Hematopoietic multipotent progenitor cell treated with erythropoietin and hydrocortisone succinate and interleukin-3 and kit ligand, for 8 days (in vitro differentiated cells): ENCODE measurements at regions not wholly inside any gene's neighbourhood (a gene's known extent, or its start where the extent isn't known, plus 50 kb on each side); places are given as distances from the start of the nearest gene placed in this dataset.
"Not testable (repeated sequence)": the region's sequence is repeated elsewhere in the genome, so short reads cannot be mapped to it uniquely, and the experiment has no call there.

ENCODE experiments used
- DNase-seq: peaks from one replicate; pipeline ENCODE4 v3.0.0-alpha.2; 2015

DNA sequence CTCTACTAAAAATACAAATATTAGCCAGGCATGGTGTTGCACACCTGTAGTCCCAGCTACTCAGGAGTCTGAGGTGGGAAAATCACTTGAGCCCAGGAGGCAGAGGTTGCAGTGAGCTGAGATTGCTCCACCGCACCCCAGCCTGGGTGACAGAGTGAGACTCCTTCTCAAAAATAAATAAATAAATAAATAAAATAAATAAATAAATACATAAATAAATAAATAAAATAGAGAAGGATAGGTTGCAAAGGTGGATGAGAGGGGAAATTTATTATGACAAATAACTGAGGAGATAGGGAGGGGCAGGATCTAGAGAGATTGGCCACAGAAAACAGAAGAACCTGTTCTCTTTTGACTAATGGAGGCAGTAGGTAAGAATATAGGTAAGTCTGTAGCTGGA is 601.6 kb downstream of the LRRC70 start:
- not testable (repeated sequence) for DNase-seq

GRCh38 chr5:63175850-63176249 is 597.2 kb downstream of the LRRC70 start:
- no peak for DNase-seq

- no peak for DNase-seq
Measured at GRCh38 chr5:63170486-63170885, 591.9 kb downstream of the LRRC70 start.

DNA sequence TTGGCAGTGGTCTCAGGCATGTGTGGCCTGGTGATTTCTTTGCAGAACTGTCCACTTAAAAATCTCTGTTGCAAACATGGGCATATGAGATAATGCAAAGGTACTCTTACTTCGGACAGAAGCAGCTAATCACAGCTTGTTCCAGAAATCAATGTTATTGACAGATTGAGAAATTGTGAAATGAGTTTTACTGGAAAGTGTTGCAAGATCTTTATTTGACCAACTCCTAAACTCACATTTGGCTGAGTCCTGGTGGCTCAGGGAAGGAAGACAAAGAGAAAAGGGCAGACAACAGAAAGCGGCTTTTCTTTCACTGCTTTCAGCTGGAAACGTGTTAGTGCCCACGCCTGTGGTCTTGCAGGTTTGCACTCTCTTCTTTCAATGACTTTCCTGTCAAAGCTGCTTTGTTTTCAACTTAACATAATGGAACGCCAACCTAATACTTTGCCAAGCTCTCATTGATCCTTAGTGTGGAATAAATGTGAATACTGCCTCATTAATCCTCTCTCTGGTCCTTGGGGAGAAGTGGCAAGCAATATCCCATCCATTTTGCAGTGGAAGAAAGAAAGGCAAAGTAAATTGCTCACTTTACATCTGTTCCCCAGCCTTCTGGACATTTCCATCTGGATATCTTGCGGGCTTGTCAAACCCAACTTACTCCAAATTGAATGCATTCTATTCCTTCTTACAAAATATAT is 586.4 kb downstream of the LRRC70 start:
- no peak for DNase-seq

DNA sequence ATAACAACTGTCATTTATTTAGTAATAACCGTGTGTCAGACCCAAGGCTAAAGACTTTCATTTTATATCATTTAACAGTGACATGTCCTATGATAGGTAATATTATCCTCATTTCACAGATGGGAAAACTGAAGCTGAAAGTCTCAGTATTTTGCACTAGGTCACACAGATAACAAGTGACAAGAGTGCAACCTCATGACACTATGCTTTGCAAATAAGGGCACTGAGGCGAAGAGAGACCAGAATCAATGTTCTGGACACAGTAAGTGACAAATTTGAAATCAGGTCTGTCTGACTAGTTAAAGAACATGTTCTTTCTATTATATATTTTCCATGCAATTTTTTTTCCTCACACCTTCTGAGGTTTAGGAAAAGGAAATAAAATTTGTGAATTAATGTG is 585.7 kb downstream of the LRRC70 start:
- DNase-seq = no peak

DNA sequence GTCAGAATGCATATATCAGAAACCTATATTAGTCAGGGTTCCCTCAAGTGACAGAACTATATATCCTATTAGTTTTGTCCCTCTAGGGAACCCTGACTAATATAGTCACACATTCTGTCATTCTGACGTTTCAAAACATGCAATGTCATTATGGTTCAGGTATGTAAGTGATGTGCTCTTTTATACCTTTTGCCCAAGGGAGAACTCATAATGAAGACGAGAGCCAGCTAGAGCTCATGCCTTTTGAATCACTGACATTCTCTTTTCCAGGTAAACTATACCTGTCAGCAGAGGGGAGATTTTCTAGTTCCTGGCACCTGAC is 576.7 kb downstream of the LRRC70 start:
- DNase-seq = no peak

DNA sequence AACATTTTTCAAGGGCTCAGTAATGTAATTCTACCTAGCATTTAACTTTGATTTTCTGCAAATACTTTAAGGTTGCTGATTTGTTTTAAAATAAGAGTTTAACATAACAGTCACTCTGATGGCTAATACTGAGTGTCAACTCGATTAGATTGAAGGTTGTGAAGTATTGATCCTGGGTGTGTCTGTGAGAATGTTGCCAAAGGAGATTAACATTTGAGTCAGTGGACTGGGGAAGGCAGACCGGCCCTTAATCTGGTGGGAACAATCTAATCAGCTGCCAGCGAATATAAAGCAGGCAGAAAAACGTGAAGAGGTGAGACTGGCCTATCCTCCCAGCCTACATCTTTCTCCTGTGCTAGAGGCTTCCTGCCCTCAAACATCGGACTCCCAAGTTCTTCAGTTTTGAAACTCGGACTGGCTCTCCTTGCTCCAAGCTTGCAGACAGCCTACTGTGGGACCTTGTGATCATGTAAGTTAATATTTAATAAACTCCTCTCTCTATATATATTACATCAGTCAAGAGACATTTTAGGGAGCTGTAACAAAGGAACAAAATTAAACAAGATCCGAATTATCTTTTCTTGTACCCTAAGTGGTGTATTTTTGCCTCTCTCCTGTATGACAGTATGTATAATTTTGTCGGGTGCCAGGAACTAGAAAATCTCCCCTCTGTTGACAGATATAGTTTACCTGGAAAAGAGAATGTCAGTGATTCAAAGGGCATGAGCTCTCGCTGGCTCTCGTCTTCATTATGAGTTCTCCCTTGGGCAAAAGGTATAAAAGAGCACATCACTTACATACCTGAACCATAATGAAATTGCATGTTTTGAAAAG is 576.1 kb downstream of the LRRC70 start:
- DNase-seq = no peak

DNA sequence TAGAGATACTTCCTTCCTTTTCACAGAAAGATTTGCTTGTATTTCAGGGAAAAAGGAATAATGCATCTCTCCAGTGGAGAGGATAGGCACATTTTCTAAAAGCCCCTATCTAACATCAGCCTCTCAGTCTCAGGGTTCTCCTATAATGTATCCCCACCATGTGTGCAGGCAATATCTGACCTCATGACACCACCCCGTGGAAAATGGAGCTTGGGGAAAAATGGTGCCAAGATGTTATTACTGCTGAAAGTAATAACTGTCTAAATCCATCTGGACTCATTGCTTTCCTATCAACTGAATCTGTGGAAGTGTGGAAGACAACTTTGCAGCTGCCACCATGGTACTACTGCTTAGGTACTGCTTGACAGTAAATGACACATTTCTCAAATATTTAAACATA is 574.3 kb downstream of the LRRC70 start:
- DNase-seq = no peak

DNA sequence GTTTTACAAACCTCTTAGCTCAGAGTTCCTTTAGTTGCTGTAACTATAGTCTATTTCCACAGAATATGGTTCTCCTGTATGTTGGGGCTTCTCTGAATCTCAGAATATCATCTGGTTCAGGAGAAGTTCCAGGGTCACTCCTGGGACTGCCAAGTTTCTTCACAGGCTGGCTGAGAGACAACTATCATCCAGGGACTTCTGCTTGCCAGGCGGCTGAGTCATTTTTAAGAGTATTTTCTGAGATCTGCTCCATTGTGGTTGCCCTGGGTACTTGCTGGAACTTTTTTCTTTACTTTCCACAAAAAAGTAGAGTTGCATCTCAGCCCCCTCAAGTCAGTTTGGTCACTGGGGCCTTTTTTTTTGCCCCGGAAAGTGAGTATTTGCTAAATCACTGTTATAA is 566.5 kb downstream of the LRRC70 start:
- no peak for DNase-seq

GRCh38 chr5:63141591-63141990 is 563.0 kb downstream of the LRRC70 start:
- no peak for DNase-seq

- no peak for DNase-seq
Measured at GRCh38 chr5:63135291-63135690, 556.7 kb downstream of the LRRC70 start.

GRCh38 chr5:63131626-63132285 is 553.1 kb downstream of the LRRC70 start:
- DNase-seq = no peak

DNA sequence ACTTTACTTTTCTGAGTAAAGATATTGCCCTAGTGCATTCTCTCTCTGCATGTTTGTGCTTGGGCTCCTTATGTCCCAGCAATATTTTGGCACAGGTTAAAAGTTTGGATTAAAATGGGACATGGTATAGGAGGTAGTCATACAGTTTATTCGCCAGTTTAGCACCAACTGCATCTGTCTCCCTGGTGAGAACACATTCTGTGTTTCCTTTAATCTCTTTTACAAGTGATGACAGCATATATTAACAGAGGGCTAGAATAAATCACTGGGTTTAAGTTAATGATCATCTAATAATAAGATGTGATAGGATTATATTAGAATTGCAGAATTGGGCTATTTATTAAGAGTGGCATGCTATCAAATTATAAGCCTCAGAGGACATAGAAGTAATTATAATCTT is 550.1 kb downstream of the LRRC70 start:
- no peak for DNase-seq

GRCh38 chr5:63128018-63128417 is 549.4 kb downstream of the LRRC70 start:
- no peak for DNase-seq

DNA sequence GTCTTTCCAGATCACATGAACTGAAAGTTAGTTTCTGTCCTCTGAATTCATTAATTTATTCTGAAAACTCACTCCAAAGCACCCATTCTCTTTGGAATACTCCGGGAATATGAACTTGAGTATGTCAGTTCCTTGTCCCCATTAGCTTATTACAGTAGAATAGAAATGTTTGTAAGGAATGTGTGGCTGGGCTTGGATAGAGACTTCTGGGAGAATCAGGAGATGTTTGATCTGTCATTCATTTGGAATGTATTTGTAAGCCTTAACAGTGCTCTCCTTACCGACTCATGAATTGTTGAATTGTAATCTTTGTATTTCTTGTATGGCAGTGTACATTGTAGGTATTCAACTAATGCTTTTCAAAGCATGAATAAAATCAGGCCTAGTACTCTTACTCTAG is 548.4 kb downstream of the LRRC70 start:
- DNase-seq = no peak

DNA sequence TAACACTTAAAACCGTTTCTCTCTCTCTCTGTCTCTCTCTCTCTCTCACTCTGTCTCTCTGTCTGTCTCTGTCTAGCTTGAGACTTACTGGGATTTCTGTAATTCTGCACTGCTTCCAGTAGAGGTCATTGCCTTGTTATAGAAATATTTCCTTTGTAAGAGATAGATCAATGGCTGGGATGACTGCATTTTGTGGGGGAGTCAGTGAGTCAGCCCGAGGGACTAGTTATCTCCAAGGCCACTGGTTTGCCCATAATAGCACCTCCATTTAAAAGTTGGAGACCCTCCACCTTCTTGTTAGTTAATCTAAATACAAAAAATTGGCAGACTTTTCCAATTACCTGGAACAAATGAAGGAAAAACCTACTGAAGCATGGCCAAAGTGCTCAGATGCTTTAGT is 547.2 kb downstream of the LRRC70 start:
- DNase-seq = peak; percentile 50

DNA sequence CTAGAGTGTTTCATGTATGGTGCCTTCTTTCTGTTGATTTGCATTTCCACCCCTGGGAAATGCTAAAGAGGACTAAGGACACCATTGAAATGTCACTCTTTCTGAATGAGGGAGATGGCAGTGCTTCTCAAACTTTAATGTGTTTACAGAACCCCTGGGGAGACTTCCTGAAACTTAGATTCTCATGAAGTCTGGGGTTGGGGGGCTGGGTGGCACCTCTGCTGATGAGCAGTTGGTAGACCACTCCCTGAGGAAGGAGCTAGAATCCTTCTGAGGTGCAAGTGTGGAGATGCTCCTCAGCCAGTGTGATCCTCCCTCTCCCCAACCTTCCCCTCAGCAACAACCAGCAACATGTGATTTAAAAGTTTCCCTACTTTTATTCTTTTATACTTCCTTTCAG is 546.8 kb downstream of the LRRC70 start:
- DNase-seq = no peak

GRCh38 chr5:63124266-63124665 is 545.6 kb downstream of the LRRC70 start:
- no peak for DNase-seq

GRCh38 chr5:63121471-63121870 is 542.9 kb downstream of the LRRC70 start:
- no peak for DNase-seq

DNA sequence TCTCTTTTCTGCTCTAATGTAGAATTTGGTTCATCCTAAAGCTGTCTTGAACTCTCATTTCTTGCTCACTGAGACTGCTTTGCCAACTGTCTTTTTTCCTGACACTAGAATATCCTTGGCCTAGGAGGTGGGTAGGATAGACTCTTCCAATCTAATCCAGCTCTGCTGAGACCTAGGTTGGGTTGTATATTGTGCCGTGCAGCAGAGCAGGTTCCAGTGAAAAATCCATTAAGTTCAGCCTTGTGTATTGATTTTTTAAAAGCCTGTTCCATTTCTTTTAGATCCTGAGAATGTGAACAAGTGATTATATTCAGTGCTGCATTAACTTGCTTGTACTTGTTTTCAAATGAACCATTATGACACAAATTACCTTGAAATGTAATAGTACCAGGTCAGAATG is 539.6 kb downstream of the LRRC70 start:
- DNase-seq = no peak

GRCh38 chr5:63111891-63112290 is 533.3 kb downstream of the LRRC70 start:
- no peak for DNase-seq

GRCh38 chr5:63101870-63102269 is 523.3 kb downstream of the LRRC70 start:
- DNase-seq = no peak

DNA sequence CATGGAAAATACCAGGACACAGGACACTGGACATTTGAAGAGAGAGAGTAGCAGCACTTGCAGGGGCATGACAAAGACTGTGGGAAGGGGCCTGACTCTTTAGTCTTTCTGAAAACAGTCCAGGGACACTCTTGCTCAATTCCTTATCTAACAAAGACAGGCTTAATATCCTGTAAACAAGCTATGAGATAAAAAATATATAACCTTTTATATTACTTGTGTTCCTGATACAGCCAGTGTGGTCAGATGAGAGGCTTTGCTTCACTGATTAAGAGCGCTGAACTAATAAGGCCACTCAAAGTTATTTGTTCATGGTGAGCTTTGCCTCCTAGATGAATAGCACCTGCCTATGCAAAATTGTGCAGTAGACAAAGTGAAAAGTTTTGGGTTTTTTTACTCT is 518.7 kb downstream of the LRRC70 start:
- DNase-seq = no peak

DNA sequence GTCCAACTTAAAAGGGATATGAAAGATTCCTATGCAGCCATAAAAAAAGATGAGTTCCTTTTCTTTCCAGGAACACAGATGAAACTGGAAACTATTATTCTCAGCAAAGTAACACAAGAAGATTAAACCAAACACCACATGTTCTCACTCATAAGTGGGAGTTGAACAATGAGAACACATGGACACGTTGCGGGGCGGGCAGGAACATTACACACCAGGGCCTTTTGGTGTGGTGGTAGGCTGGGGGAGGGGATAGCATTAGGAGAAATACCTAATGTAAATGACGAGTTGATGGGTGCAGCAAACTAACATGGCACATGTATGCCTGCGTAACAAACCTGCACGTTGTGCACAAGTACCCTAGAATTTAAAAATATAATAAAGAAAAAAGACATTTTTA is 516.1 kb downstream of the LRRC70 start:
- DNase-seq = no peak
